ENCODE measurements at regions not wholly inside any gene's neighbourhood (a gene's known extent, or its start where the extent isn't known, plus 50 kb on each side); places are given as distances from the start of the nearest gene placed in this dataset.
A peak's percentile ranks its signal among the peaks of the same experiment; 100 is the strongest.
"Not testable (repeated sequence)": the region's sequence is repeated elsewhere in the genome, so short reads cannot be mapped to it uniquely, and the experiment has no call there.

GRCh38 chr15:70513819-70514218, 249.5 kb downstream of the UACA start:
- no peak overlapping the region for H3K27ac ChIP-seq (replicated peaks)
- TF ChIP-seq GABPA (IDR thresholded peaks at IDR 0.05; ENCODE audit: low read depth) (no peak), REST (IDR thresholded peaks at IDR 0.05; ENCODE audit: insufficient replicate concordance, low read depth) (no peak), SPI1 (IDR thresholded peaks at IDR 0.05; ENCODE audit: borderline replicate concordance, low read depth) (no peak), CTCF (IDR thresholded peaks at IDR 0.05; ENCODE audit: insufficient read depth, low read length) (no peak), POLR2AphosphoS5 (IDR thresholded peaks at IDR 0.05; ENCODE audit: low read depth) (no peak)
- no peak for DNase-seq (ENCODE audit: low read depth in 1 of 2, low spot score in 1 of 2)
- H3K4me3 ChIP-seq (replicated peaks; ENCODE audit: insufficient read depth, low read length): no peak overlapping the region
- no peaks in the 10 kb centered on the region for H3K27me3 ChIP-seq (ENCODE audit: insufficient read depth, poor library complexity, severe bottlenecking)

GRCh38 chr15:70512772-70513362, 250.5 kb downstream of the UACA start:
- TF ChIP-seq CTCF (IDR thresholded peaks at IDR 0.05; ENCODE audit: insufficient read depth, low read length): peak; percentile 99
- no peak for TF ChIP-seq GABPA (IDR thresholded peaks at IDR 0.05; ENCODE audit: low read depth)
- no peaks in the 10 kb centered on the region for H3K27me3 ChIP-seq (ENCODE audit: insufficient read depth, poor library complexity, severe bottlenecking)
- peak; percentile 65 to 86 for DNase-seq (ENCODE audit: low read depth in 1 of 2, low spot score in 1 of 2)
- no peak overlapping the region for H3K27ac ChIP-seq (replicated peaks)
- no peak overlapping the region for H3K4me3 ChIP-seq (replicated peaks; ENCODE audit: insufficient read depth, low read length)

GRCh38 chr15:70511972-70512587, 251.3 kb downstream of the UACA start:
- not testable (repeated sequence) for DNase-seq (ENCODE audit: low read depth in 1 of 2, low spot score in 1 of 2)

GRCh38 chr15:70510433-70510832, 252.9 kb downstream of the UACA start:
- Histone ChIP-seq H3K27ac (replicated peaks) (no peak overlapping the region; the same call in 1 of the 2 replicates), H3K27me3 (ENCODE audit: insufficient read depth, poor library complexity, severe bottlenecking) (no peaks in the 10 kb centered on the region), H3K4me3 (replicated peaks; ENCODE audit: insufficient read depth, low read length) (no peak overlapping the region)
- TF ChIP-seq REST (IDR thresholded peaks at IDR 0.05; ENCODE audit: insufficient replicate concordance, low read depth) (no peak), SPI1 (IDR thresholded peaks at IDR 0.05; ENCODE audit: borderline replicate concordance, low read depth) (no peak), CTCF (IDR thresholded peaks at IDR 0.05; ENCODE audit: insufficient read depth, low read length) (no peak), POLR2AphosphoS5 (IDR thresholded peaks at IDR 0.05; ENCODE audit: low read depth) (no peak), GABPA (IDR thresholded peaks at IDR 0.05; ENCODE audit: low read depth) (no peak)
- DNase-seq (ENCODE audit: low read depth in 1 of 2, low spot score in 1 of 2): no peak

More at GRCh38 chr15:70511972-70512587, 251.3 kb downstream of the UACA start:
- not testable (repeated sequence) for H3K4me3 ChIP-seq (replicated peaks; ENCODE audit: insufficient read depth, low read length); H3K27ac ChIP-seq (replicated peaks); H3K27me3 ChIP-seq (ENCODE audit: insufficient read depth, poor library complexity, severe bottlenecking)
